Mucosa of descending colon (tissue), 3 donors: ENCODE measurements at regions not wholly inside any gene's neighbourhood (a gene's known extent, or its start where the extent isn't known, plus 50 kb on each side); places are given as distances from the start of the nearest gene placed in this dataset.

Experiments used
- ATAC-seq: fragments of 200-7000 bp; cut with Tn5 transposase; one replicate; pipeline ENCODE4 v1.9.1; 2020; ENCODE audit warnings: mild to moderate bottlenecking, moderate library complexity
- DNase-seq, 3 donors: peaks; one replicate each; pipeline ENCODE4 v3.0.0-alpha.2; 2020
- H3K36me3 ChIP-seq: fragments of 200-600 bp; one replicate; pipeline ENCODE4 v1.8.0; 2021; ENCODE audit warnings: low read depth, mild to moderate bottlenecking
- H3K4me1 ChIP-seq: fragments of 200-600 bp; one replicate; pipeline ENCODE4 v1.8.0; 2021; ENCODE audit warnings: low read depth, mild to moderate bottlenecking
- H3K4me3 ChIP-seq: fragments of 200-600 bp; one replicate; pipeline ENCODE4 v1.8.0; 2021; ENCODE audit warnings: mild to moderate bottlenecking
- H3K9me3 ChIP-seq: fragments of 200-600 bp; one replicate; pipeline ENCODE4 v1.8.0; 2021; ENCODE audit warnings: mild to moderate bottlenecking
- intact Hi-C, 2 donors: fragments of 100-400 bp; cut with DNase I in 1 of 2; cut with micrococcal nuclease in 1 of 2; formaldehyde crosslinking; loops; one replicate each; pipeline versions ENCODE4 v1.11.0 to v1.11.1; 2022; cut with DNase I, micrococcal nuclease
- TF ChIP-seq, protein P1 (sequence below): fragments of 200-600 bp; IDR thresholded peaks from one replicate; pipeline ENCODE4 v1.8.0; 2022; ENCODE audit warnings: antibody characterized with exemption, mild to moderate bottlenecking
- donor health status: DM: no; HTN: no; CAD: no; lungs with moderate emphysema.
- donor health status: DM: no; HTN: no; CAD: no.
- donor health status: DM: no; HTN: yes; CAD: no.

DNA sequence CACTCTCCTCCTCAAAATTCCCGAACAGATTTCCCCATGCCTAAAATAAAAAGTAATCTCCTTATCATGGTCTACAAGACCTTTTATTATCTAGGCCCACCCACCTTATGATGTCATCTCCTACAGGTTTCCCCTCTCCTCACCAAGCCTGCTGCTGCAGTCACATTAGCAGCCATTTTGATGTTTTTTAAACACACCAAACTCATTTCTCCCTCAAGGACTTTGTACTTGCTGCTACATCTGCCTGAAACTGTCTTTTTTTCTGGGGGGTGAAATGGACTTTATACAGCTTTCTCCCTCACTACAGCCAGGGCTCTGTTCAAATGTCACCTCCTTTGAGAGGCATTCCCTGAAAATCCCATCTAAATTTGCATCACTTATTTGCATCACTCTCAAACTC lies 90.2 kb upstream of the TAB3 start:
- DNase-seq (no peak), ATAC-seq (no peak)
- H3K9me3 ChIP-seq = no peaks in the 10 kb centered on the region
- H3K36me3 ChIP-seq = no peaks in the 10 kb centered on the region
- TF ChIP-seq, protein P1, sequence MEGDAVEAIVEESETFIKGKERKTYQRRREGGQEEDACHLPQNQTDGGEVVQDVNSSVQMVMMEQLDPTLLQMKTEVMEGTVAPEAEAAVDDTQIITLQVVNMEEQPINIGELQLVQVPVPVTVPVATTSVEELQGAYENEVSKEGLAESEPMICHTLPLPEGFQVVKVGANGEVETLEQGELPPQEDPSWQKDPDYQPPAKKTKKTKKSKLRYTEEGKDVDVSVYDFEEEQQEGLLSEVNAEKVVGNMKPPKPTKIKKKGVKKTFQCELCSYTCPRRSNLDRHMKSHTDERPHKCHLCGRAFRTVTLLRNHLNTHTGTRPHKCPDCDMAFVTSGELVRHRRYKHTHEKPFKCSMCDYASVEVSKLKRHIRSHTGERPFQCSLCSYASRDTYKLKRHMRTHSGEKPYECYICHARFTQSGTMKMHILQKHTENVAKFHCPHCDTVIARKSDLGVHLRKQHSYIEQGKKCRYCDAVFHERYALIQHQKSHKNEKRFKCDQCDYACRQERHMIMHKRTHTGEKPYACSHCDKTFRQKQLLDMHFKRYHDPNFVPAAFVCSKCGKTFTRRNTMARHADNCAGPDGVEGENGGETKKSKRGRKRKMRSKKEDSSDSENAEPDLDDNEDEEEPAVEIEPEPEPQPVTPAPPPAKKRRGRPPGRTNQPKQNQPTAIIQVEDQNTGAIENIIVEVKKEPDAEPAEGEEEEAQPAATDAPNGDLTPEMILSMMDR = no peak
- H3K4me1 ChIP-seq = no peaks in the 10 kb centered on the region
- intact Hi-C loops = no loop called here
- H3K4me3 ChIP-seq = no peak overlapping the region

GRCh38 chrX:30975467-30975866 lies 86.4 kb upstream of the TAB3 start:
- TF ChIP-seq, protein P1 = no peak
- no peaks in the 10 kb centered on the region for H3K4me1 ChIP-seq
- no peaks in the 10 kb centered on the region for H3K9me3 ChIP-seq
- ATAC-seq (no peak), DNase-seq (no peak)
- H3K36me3 ChIP-seq = no peaks in the 10 kb centered on the region
- intact Hi-C loops = no loop called here
- H3K4me3 ChIP-seq = no peak overlapping the region

GRCh38 chrX:30973784-30974427 lies 84.9 kb upstream of the TAB3 start:
- intact Hi-C loops = no loop called here
- no peaks in the 10 kb centered on the region for H3K4me1 ChIP-seq
- no peaks in the 10 kb centered on the region for H3K9me3 ChIP-seq
- no peak overlapping the region for H3K4me3 ChIP-seq
- TF ChIP-seq, protein P1 = no peak
- no peaks in the 10 kb centered on the region for H3K36me3 ChIP-seq
- ATAC-seq (no peak), DNase-seq (no peak)

DNA sequence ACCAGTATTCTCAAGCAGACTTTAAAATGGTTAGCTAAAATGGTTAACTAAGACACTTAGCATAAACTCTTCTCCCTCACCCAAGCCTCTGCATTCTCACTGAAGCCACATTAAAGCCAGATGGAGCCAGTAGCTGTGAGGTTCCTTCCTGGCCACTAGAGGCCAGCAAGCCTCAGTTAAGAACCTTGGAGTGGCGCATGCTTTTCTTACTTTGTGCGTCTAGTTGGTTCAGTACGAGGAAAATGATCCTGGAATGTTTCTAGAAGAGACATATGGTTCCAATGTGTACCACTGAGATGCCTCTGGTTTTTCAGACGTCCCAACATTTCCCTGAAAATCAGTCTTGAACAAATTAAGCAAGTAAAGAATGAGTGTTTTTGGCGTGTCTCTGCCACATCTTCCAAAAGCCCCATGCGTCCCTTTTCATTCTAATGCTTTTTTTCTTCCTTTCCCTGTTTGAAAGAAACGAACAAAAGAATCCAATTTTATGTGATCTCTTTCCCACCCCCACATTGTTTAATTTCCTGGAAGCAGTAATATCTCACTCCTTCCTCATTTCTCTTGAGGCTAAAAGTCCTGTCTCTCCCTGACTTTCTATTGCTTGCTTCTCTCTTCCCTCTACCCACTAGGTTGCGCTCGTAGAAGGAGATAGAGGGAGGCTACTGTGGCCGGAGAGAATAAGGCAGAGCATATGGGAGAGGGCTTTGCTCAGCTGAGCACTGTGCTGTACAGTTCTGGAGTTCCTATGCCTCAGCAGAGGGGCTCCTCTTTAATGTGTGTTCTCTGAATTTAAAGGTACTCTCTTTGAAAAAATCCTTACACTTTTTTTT lies 82.9 kb upstream of the TAB3 start:
- intact Hi-C loops = no loop called here
- ATAC-seq = peak; percentile 92
- TF ChIP-seq, protein P1 = no peak
- Histone ChIP-seq H3K9me3 (no peaks in the 10 kb centered on the region), H3K4me3 (no peak overlapping the region), H3K36me3 (no peaks in the 10 kb centered on the region), H3K4me1 (no peaks in the 10 kb centered on the region)
- DNase-seq = peak in 1 of 3 donors; percentile 27

DNA sequence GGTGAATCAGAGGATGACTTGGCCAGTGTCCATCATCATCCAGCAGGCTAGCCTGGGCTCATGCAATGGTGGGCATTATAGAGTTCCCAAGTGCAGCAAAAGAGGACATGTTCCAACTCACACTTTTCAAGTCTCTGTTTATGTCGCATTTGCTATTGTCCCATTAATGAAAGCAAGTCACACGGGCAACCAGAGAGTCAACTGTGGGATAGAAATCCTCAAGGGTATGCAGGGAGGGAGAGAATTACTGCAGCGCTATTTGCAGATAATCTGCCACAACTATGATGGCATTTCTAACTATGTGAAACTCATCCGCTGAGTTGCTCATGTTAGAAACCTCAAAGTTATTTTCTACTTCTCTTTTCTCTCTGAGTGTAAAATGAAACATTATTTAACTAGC lies 78.5 kb upstream of the TAB3 start:
- no peaks in the 10 kb centered on the region for H3K36me3 ChIP-seq
- intact Hi-C loops = no loop called here
- TF ChIP-seq, protein P1 = no peak
- H3K9me3 ChIP-seq = no peaks in the 10 kb centered on the region
- no peaks in the 10 kb centered on the region for H3K4me1 ChIP-seq
- no peak overlapping the region for H3K4me3 ChIP-seq
- ATAC-seq (no peak), DNase-seq (no peak)
